A549 (cell line): ENCODE measurements at regions not wholly inside any gene's neighbourhood (a gene's known extent, or its start where the extent isn't known, plus 50 kb on each side); places are given as distances from the start of the nearest gene placed in this dataset.

Experiments
- ATAC-seq, 2 experiments: fragments of 200-7000 bp in 1 of 2; fragments of >200 bp in 1 of 2; cut with Nextera tagmentation in 1 of 2; cut with Tn5 transposase in 1 of 2; 3 replicates each; pipeline versions ENCODE4 v1.8.0 to v1.9.1; 2018 to 2020; ENCODE audit warnings: mild to moderate bottlenecking in 1 of 2, moderate library complexity in 1 of 2
- CTCF ChIA-PET: fragments of 300-600 bp; sonication (Branson Sonifier 250); formaldehyde crosslinking; extraction: SDS; loops from one replicate; lab custom pipeline; 2021; ENCODE audit warnings: antibody characterized with exemption, inconsistent platforms; lab: Yijun Ruan, JAX
- POLR2A ChIA-PET: fragments of 350-600 bp; formaldehyde crosslinking; extraction: SDS; loops from one replicate; lab custom pipeline; 2021; ENCODE audit warnings: antibody characterized with exemption, inconsistent platforms; lab: Yijun Ruan, JAX
- DNase-seq, 2 experiments: peaks; one replicate each; pipeline versions ENCODE4 v3.0.0 to v3.0.0-alpha.2; 2011 to 2016; ENCODE audit warnings: low read depth in 1 of 2, low spot score in 1 of 2
- FAIRE-seq: peaks from 2 replicates; lab custom pipeline; 2011; peaks lifted over from hg19 to GRCh38; lab: Jason Lieb, UNC
- H3K27ac ChIP-seq, 2 experiments: fragments of >200 bp; sonication (Bioruptor Twin); formaldehyde crosslinking; 3 replicates each; pipeline ENCODE4 v1.5.1; 2016 to 2017
- H3K4me1 ChIP-seq: fragments of >200 bp; sonication (Bioruptor Twin); formaldehyde crosslinking; 3 replicates; pipeline ENCODE4 v1.6.1; 2016
- H3K4me2 ChIP-seq: fragments of >200 bp; sonication (Bioruptor Twin); formaldehyde crosslinking; 3 replicates; pipeline ENCODE4 v1.6.1; 2016
- H3K4me3 ChIP-seq: fragments of >200 bp; sonication (Bioruptor Twin); formaldehyde crosslinking; 3 replicates; pipeline ENCODE4 v1.5.1; 2016
- H3K9me3 ChIP-seq: fragments of >200 bp; sonication (Bioruptor Twin); formaldehyde crosslinking; 3 replicates; pipeline ENCODE4 v1.6.1; 2016
- BHLHE40 ChIP-seq: IDR thresholded peaks from 2 replicates; pipeline ENCODE4 v1.6.1; 2012; ENCODE audit warnings: low read depth, low read length, inconsistent platforms
- CBX2 ChIP-seq: fragments of 200-600 bp; sonication (generic); IDR thresholded peaks from 2 replicates; pipeline ENCODE4 v1.6.1; 2016; ENCODE audit warnings: low read depth, mild to moderate bottlenecking, borderline replicate concordance
- CEBPB ChIP-seq, 2 experiments: fragments of >200 bp in 1 of 2; sonication (Bioruptor Twin) in 1 of 2; formaldehyde crosslinking in 1 of 2; IDR thresholded peaks; 2 replicates each; pipeline ENCODE4 v1.6.1; 2012 to 2016
- EP300 ChIP-seq, 2 experiments: fragments of >200 bp; sonication (Bioruptor Twin); formaldehyde crosslinking; IDR thresholded peaks; 2 replicates in 1 of 2; 3 replicates in 1 of 2; pipeline ENCODE4 v1.6.1; 2016 to 2017
- FOSL2 ChIP-seq, 2 experiments: fragments of 450-650 bp in 1 of 2; fragments of >200 bp in 1 of 2; sonication (Bioruptor Twin) in 1 of 2; formaldehyde crosslinking; IDR thresholded peaks; 2 replicates each; pipeline versions ENCODE4 v1.5.0 to v1.6.1; 2016 to 2020; ENCODE audit warnings: mild to moderate bottlenecking in 1 of 2, moderate library complexity in 1 of 2
- FOXS1 ChIP-seq: fragments of 250-450 bp; sonication (Bioruptor Pico); IDR thresholded peaks from 2 replicates; pipeline ENCODE4 v1.5.0; 2020; ENCODE audit warnings: mild to moderate bottlenecking, moderate library complexity
- GATA3 ChIP-seq: IDR thresholded peaks from 2 replicates; pipeline ENCODE4 v1.6.1; 2012; ENCODE audit warnings: borderline replicate concordance
- JUN ChIP-seq, 2 experiments: fragments of >200 bp; sonication (Bioruptor Twin); formaldehyde crosslinking; IDR thresholded peaks; 2 replicates in 1 of 2; 3 replicates in 1 of 2; pipeline ENCODE4 v1.6.1; 2016 to 2017
- JUNB ChIP-seq: fragments of >200 bp; sonication (Bioruptor Twin); formaldehyde crosslinking; IDR thresholded peaks from 2 replicates; pipeline ENCODE4 v1.6.1; 2016
- MAFK ChIP-seq: fragments of 450-650 bp; IDR thresholded peaks from 2 replicates; pipeline ENCODE4 v1.6.1; 2014; ENCODE audit not compliant: partially characterized antibody
- NFE2L2 ChIP-seq: fragments of 150-350 bp; conservative IDR thresholded peaks from 2 replicates; pipeline ENCODE4 v1.6.1; 2014; ENCODE audit warnings: low read length
- NPAS2 ChIP-seq: fragments of 250-450 bp; sonication (Bioruptor Pico); IDR thresholded peaks from 2 replicates; pipeline ENCODE4 v1.8.0; 2022; ENCODE audit warnings: mild to moderate bottlenecking, moderate library complexity, borderline replicate concordance
- PHF8 ChIP-seq: fragments of 200-600 bp; sonication (generic); IDR thresholded peaks from 2 replicates; pipeline ENCODE4 v1.6.1; 2016; ENCODE audit warnings: low read depth, mild to moderate bottlenecking, antibody characterized with exemption, moderate library complexity, borderline replicate concordance
- POLR2A ChIP-seq: IDR thresholded peaks from 2 replicates; pipeline ENCODE4 v1.6.1; 2012; ENCODE audit warnings: mild to moderate bottlenecking, low read length
- POLR2AphosphoS2 ChIP-seq: conservative IDR thresholded peaks from 2 replicates; pipeline ENCODE4 v1.6.1; 2012; ENCODE audit warnings: low read length, improper control_type of control experiment, inconsistent platforms
- RAD21 ChIP-seq, 2 experiments: fragments of >200 bp in 1 of 2; sonication (Bioruptor Twin) in 1 of 2; formaldehyde crosslinking in 1 of 2; IDR thresholded peaks in 1 of 2; conservative IDR thresholded peaks in 1 of 2; 2 replicates in 1 of 2; 3 replicates in 1 of 2; pipeline ENCODE4 v1.6.1; 2012 to 2018; ENCODE audit warnings: inconsistent platforms in 1 of 2
- SMC3 ChIP-seq: fragments of >200 bp; sonication (Bioruptor Twin); formaldehyde crosslinking; IDR thresholded peaks from 3 replicates; pipeline ENCODE4 v1.6.1; 2018; ENCODE audit warnings: inconsistent platforms
- ZC3H11A ChIP-seq: fragments of 450-650 bp; IDR thresholded peaks from 2 replicates; pipeline ENCODE4 v1.6.1; 2014; ENCODE audit warnings: antibody characterized with exemption, mild to moderate bottlenecking
- WGBS: methylation state at CpG from one replicate; pipeline ENCODE4 v1.1.6; 2017; ENCODE audit errors: missing lambda C conversion rate; 5-methylcytosine and 5-hydroxymethylcytosine counted together
- TF ChIP-seq, protein P1 (sequence below): IDR thresholded peaks from 2 replicates; pipeline ENCODE4 v1.6.1; 2012
- TF ChIP-seq, protein P2 (sequence below): fragments of >200 bp; sonication (Bioruptor Twin); formaldehyde crosslinking; IDR thresholded peaks from 3 replicates; pipeline ENCODE4 v1.6.1; 2016
- TF ChIP-seq, protein P3 (sequence below): fragments of 200-600 bp; sonication (generic); IDR thresholded peaks from 2 replicates; pipeline ENCODE4 v1.6.1; 2016; ENCODE audit warnings: antibody characterized with exemption, mild to moderate bottlenecking, moderate library complexity
- TF ChIP-seq, protein P4 (sequence below): IDR thresholded peaks from 2 replicates; pipeline ENCODE4 v1.6.1; 2012; ENCODE audit warnings: low read depth, borderline replicate concordance

DNA sequence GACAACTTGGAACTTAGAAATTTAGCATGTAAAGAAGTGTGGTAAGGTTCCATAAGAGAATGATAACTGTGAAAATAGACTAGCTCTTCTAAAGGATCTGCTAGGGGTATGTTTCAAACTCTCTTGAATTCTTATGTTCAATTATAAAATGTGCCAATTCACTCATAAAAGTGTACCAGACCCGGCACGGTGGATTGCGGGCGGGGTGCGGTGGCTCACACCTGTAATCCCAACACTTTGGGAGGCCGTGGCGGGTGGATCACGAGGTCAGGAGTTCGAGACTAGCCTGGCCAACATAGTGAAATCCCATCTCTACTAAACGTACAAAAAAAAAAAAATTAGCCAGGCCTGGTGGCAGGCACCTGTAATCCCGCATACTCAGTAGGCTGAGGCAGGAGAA lies 105.4 kb upstream of the CAV2 start:
- H3K4me2 ChIP-seq = peak overlapping the region; percentile 33; the same call in 2 of the 3 replicates
- H3K4me3 ChIP-seq = no peak overlapping the region
- ATAC-seq (no peak), FAIRE-seq (no peak), DNase-seq (no peak)
- H3K4me1 ChIP-seq = peaks cover 40% of the 10 kb centered on the region
- TF ChIP-seq, protein P1, sequence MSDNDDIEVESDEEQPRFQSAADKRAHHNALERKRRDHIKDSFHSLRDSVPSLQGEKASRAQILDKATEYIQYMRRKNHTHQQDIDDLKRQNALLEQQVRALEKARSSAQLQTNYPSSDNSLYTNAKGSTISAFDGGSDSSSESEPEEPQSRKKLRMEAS = no peak
- TF ChIP-seq CBX2 (no peak), POLR2A (no peak), ZC3H11A (no peak), GATA3 (no peak)
- WGBS = 92% methylated on average over 11 of the region's 11 CpGs
- peaks cover 9% of the 10 kb centered on the region; the same call in 2 of the 3 replicates for H3K9me3 ChIP-seq
- POLR2A ChIA-PET = no interaction called here
- peak overlapping the region; percentile 86 to 88 for H3K27ac ChIP-seq
- CTCF ChIA-PET = interaction anchor here (4.7 kb wide), 1 partner anchor 132 kb away, joined by 23 read pairs; no protein-coding TSS in a partner anchor

DNA sequence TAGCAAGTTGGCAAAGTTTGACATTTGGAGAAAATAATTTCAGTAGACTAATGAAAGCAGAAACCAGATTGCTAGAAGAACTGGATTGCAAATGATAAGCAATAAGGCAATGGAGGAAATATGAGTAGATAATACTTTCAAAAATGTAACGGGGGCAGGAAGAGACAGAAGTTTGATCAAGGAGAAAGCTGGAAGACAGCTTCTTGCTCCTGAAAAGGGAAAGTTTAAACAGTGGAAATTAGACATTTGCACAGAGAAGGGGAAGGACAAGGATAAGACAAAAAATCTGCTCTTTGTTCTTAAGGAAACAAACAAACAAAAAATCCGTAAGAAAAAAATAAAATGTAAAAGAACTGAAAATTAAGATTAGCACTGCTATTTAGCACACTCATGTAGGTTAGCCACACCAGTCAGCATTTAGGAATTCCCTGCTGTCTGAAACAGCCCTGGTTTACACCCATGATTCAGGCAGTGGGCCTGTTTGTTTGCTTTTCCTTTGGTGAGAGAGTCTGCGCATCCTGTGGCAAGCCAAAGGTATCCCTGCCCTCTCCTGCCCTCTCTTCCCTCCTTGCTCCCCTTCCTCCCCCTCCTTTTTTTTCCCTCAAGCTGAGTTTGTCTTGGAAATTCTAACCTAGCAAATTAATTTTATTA lies 104.3 kb upstream of the CAV2 start:
- CTCF ChIA-PET = interaction anchor here (0.5 to 4.7 kb wide), 3 partner anchors 131 to 247 kb away, joined by 3 to 23 read pairs (median 4); no protein-coding TSS in a partner anchor
- 0% methylated on average over 3 of the region's 3 CpGs for WGBS
- POLR2A ChIA-PET = interaction anchor here (0.6 to 1.4 kb wide), 5 partner anchors 41 to 136 kb away, joined by 3 to 10 read pairs (median 4); no protein-coding TSS in a partner anchor

More for the DNA sequence above, 104.3 kb upstream of the CAV2 start:
- ATAC-seq (peak; percentile 100), DNase-seq (peak; percentile 93 to 96), FAIRE-seq (peak; percentile 96)
- H3K9me3 ChIP-seq = peaks cover 9% of the 10 kb centered on the region; the same call in 2 of the 3 replicates
- H3K27ac ChIP-seq = peak overlapping the region; percentile 86 to 88
- H3K4me3 ChIP-seq = no peak overlapping the region
- TF ChIP-seq, protein P2, sequence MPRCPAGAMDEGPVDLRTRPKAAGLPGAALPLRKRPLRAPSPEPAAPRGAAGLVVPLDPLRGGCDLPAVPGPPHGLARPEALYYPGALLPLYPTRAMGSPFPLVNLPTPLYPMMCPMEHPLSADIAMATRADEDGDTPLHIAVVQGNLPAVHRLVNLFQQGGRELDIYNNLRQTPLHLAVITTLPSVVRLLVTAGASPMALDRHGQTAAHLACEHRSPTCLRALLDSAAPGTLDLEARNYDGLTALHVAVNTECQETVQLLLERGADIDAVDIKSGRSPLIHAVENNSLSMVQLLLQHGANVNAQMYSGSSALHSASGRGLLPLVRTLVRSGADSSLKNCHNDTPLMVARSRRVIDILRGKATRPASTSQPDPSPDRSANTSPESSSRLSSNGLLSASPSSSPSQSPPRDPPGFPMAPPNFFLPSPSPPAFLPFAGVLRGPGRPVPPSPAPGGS = 0 out of 3 replicates have a peak, but pooled peaks have one; percentile 24
- no peak for TF ChIP-seq NPAS2 (CRISPR knock-in tag)
- TF ChIP-seq, protein P1 = peak; percentile 82
- peak; percentile 86 for TF ChIP-seq JUNB
- TF ChIP-seq FOXS1 (CRISPR knock-in tag) = no peak
- TF ChIP-seq CEBPB (IDR thresholded peaks at IDR 0.05) = peak in 1 of 2 experiments; percentile 67; a peak in 2 of 4 replicates
- TF ChIP-seq POLR2AphosphoS2 = no peak
- TF ChIP-seq, protein P3, sequence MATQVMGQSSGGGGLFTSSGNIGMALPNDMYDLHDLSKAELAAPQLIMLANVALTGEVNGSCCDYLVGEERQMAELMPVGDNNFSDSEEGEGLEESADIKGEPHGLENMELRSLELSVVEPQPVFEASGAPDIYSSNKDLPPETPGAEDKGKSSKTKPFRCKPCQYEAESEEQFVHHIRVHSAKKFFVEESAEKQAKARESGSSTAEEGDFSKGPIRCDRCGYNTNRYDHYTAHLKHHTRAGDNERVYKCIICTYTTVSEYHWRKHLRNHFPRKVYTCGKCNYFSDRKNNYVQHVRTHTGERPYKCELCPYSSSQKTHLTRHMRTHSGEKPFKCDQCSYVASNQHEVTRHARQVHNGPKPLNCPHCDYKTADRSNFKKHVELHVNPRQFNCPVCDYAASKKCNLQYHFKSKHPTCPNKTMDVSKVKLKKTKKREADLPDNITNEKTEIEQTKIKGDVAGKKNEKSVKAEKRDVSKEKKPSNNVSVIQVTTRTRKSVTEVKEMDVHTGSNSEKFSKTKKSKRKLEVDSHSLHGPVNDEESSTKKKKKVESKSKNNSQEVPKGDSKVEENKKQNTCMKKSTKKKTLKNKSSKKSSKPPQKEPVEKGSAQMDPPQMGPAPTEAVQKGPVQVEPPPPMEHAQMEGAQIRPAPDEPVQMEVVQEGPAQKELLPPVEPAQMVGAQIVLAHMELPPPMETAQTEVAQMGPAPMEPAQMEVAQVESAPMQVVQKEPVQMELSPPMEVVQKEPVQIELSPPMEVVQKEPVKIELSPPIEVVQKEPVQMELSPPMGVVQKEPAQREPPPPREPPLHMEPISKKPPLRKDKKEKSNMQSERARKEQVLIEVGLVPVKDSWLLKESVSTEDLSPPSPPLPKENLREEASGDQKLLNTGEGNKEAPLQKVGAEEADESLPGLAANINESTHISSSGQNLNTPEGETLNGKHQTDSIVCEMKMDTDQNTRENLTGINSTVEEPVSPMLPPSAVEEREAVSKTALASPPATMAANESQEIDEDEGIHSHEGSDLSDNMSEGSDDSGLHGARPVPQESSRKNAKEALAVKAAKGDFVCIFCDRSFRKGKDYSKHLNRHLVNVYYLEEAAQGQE = no peak
- no peak for TF ChIP-seq CBX2
- TF ChIP-seq, protein P4, sequence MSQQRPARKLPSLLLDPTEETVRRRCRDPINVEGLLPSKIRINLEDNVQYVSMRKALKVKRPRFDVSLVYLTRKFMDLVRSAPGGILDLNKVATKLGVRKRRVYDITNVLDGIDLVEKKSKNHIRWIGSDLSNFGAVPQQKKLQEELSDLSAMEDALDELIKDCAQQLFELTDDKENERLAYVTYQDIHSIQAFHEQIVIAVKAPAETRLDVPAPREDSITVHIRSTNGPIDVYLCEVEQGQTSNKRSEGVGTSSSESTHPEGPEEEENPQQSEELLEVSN = no peak
- TF ChIP-seq MAFK = peak; percentile 91
- 0 out of 2 replicates have a peak, but pooled peaks have one; percentile 25 for TF ChIP-seq NFE2L2
- peak; percentile 53 for TF ChIP-seq SMC3
- peak; percentile 54 to 72; a peak in 3 of 5 replicates for TF ChIP-seq JUN (IDR thresholded peaks at IDR 0.05)
- peak in 1 of 2 experiments; percentile 81; a peak in 3 of 5 replicates for TF ChIP-seq EP300 (IDR thresholded peaks at IDR 0.05)
- TF ChIP-seq FOSL2 (IDR thresholded peaks at IDR 0.05) = peak; percentile 76
- peak; percentile 92 for TF ChIP-seq FOSL2 (CRISPR knock-in tag; IDR thresholded peaks at IDR 0.05)
- TF ChIP-seq GATA3 = peak; percentile 91
- no peak for TF ChIP-seq BHLHE40
- peak; percentile 48 to 60 for TF ChIP-seq RAD21 (conservative IDR thresholded peaks at IDR 0.05 in 1 of 2, IDR thresholded peaks at IDR 0.05 in 1 of 2)
- TF ChIP-seq PHF8 = no peak
- peaks cover 52% of the 10 kb centered on the region for H3K4me1 ChIP-seq
- peak overlapping the region; percentile 70 for H3K4me2 ChIP-seq
